ENCODE measurements at regions not wholly inside any gene's neighbourhood (a gene's known extent, or its start where the extent isn't known, plus 50 kb on each side); places are given as distances from the start of the nearest gene placed in this dataset.

- H3K4me1 ChIP-seq (ENCODE audit: control insufficient read depth, insufficient read depth, low read length), result no peaks in the 10 kb centered on the region
- H3K27ac ChIP-seq (ENCODE audit: low read depth, low read length), result no peak overlapping the region
- no peaks in the 10 kb centered on the region for H3K27me3 Mint-ChIP-seq (ENCODE audit: insufficient read depth)
- no peaks in the 10 kb centered on the region for H3K36me3 ChIP-seq (ENCODE audit: control insufficient read depth, insufficient read depth, low read length)
- TF ChIP-seq, protein P1, sequence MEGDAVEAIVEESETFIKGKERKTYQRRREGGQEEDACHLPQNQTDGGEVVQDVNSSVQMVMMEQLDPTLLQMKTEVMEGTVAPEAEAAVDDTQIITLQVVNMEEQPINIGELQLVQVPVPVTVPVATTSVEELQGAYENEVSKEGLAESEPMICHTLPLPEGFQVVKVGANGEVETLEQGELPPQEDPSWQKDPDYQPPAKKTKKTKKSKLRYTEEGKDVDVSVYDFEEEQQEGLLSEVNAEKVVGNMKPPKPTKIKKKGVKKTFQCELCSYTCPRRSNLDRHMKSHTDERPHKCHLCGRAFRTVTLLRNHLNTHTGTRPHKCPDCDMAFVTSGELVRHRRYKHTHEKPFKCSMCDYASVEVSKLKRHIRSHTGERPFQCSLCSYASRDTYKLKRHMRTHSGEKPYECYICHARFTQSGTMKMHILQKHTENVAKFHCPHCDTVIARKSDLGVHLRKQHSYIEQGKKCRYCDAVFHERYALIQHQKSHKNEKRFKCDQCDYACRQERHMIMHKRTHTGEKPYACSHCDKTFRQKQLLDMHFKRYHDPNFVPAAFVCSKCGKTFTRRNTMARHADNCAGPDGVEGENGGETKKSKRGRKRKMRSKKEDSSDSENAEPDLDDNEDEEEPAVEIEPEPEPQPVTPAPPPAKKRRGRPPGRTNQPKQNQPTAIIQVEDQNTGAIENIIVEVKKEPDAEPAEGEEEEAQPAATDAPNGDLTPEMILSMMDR (conservative IDR thresholded peaks at IDR 0.05), result no peak
- H3K9me3 Mint-ChIP-seq, result peaks cover 11% of the 10 kb centered on the region
- WGBS, 2 experiments (ENCODE audit: insufficient coverage in 1 of 2, insufficient read length in 1 of 2), result 94 to 96% methylated on average over 8 to 9 of the region's 9 CpGs
- H3K4me3 ChIP-seq (ENCODE audit: low read length), result no peak overlapping the region
- no peaks in the 10 kb centered on the region for H3K27me3 ChIP-seq (ENCODE audit: control insufficient read depth, insufficient read depth, low read length, poor library complexity, severe bottlenecking)
- no peaks in the 10 kb centered on the region for H3K36me3 Mint-ChIP-seq (ENCODE audit: low read depth)
- H3K4me3 Mint-ChIP-seq, result no peak overlapping the region
- no peaks in the 10 kb centered on the region for H3K4me1 Mint-ChIP-seq
- no peak overlapping the region for H3K27ac Mint-ChIP-seq
- no peak overlapping the region for H3K9ac ChIP-seq (ENCODE audit: extremely low read depth, low read length, poor library complexity, severe bottlenecking)
- peaks cover 12% of the 10 kb centered on the region for H3K9me3 ChIP-seq (ENCODE audit: control insufficient read depth, low read length)
- DNase-seq, result peak; percentile 3
Observed at GRCh38 chr2:3138621-3139020, 239.0 kb downstream of the EIPR1 start.

DNA sequence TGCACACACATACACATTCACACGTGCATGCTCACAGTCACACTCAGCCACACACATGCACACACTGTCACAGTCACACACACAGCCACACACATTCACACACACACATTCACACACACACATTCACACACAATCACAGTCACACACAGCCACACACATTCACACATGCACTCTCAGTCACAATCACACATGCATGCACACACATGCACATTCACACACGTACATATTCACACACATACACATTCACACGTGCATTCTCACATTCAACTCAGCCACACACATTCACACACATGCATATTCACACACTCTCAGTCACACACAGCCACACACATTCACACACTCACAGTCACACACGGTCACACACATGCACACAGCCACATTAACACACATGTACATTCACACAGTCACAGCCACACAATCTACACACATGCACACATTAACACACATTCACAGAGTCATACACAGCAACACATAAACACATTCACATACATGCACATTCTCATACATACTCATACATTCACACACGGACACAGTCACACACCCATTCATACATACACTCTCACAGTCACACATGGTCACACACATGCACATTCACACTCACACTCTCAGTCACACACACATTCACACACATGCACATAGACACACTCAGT lies 239.8 kb downstream of the EIPR1 start:
- Mint-ChIP-seq H3K27me3 (ENCODE audit: insufficient read depth) (peaks cover 2% of the 10 kb centered on the region), H3K27ac (no peak overlapping the region), H3K4me3 (no peak overlapping the region), H3K9me3 (peaks cover 11% of the 10 kb centered on the region), H3K36me3 (ENCODE audit: low read depth) (no peaks in the 10 kb centered on the region), H3K4me1 (no peaks in the 10 kb centered on the region)
- H3K36me3 ChIP-seq (ENCODE audit: control insufficient read depth, insufficient read depth, low read length), result no peaks in the 10 kb centered on the region
- no peak overlapping the region for H3K4me3 ChIP-seq (ENCODE audit: low read length)
- DNase-seq, result peak; percentile 9
- TF ChIP-seq, protein P1 (conservative IDR thresholded peaks at IDR 0.05), result no peak
- H3K27me3 ChIP-seq (ENCODE audit: control insufficient read depth, insufficient read depth, low read length, poor library complexity, severe bottlenecking), result no peaks in the 10 kb centered on the region
- H3K4me1 ChIP-seq (ENCODE audit: control insufficient read depth, insufficient read depth, low read length), result no peaks in the 10 kb centered on the region
- no peak overlapping the region for H3K27ac ChIP-seq (ENCODE audit: low read depth, low read length)
- 87% methylated on average over 4 to 5 of the region's 5 CpGs for WGBS, 2 experiments (ENCODE audit: insufficient coverage in 1 of 2, insufficient read length in 1 of 2)
- no peak overlapping the region for H3K9ac ChIP-seq (ENCODE audit: extremely low read depth, low read length, poor library complexity, severe bottlenecking)
- peaks cover 12% of the 10 kb centered on the region for H3K9me3 ChIP-seq (ENCODE audit: control insufficient read depth, low read length)

GRCh38 chr2:3135676-3136075 lies 241.9 kb downstream of the EIPR1 start:
- Histone ChIP-seq H3K36me3 (ENCODE audit: control insufficient read depth, insufficient read depth, low read length) (no peaks in the 10 kb centered on the region), H3K4me1 (ENCODE audit: control insufficient read depth, insufficient read depth, low read length) (no peaks in the 10 kb centered on the region), H3K27me3 (ENCODE audit: control insufficient read depth, insufficient read depth, low read length, poor library complexity, severe bottlenecking) (no peaks in the 10 kb centered on the region), H3K4me3 (ENCODE audit: low read length) (no peak overlapping the region), H3K9me3 (ENCODE audit: control insufficient read depth, low read length) (peaks cover 7% of the 10 kb centered on the region), H3K9ac (ENCODE audit: extremely low read depth, low read length, poor library complexity, severe bottlenecking) (no peak overlapping the region), H3K27ac (ENCODE audit: low read depth, low read length) (no peak overlapping the region)
- H3K27ac Mint-ChIP-seq, result no peak overlapping the region
- peaks cover 2% of the 10 kb centered on the region for H3K27me3 Mint-ChIP-seq (ENCODE audit: insufficient read depth)
- peak; percentile 1 for DNase-seq
- H3K9me3 Mint-ChIP-seq, result peaks cover 11% of the 10 kb centered on the region
- TF ChIP-seq, protein P1 (conservative IDR thresholded peaks at IDR 0.05), result no peak
- no peaks in the 10 kb centered on the region for H3K36me3 Mint-ChIP-seq (ENCODE audit: low read depth)
- no peak overlapping the region for H3K4me3 Mint-ChIP-seq
- WGBS, 2 experiments (ENCODE audit: insufficient coverage in 1 of 2, insufficient read length in 1 of 2), result 92 to 93% methylated on average over 3 to 5 of the region's 5 CpGs
- H3K4me1 Mint-ChIP-seq, result no peaks in the 10 kb centered on the region
